ENCODE measurements at regions not wholly inside any gene's neighbourhood (a gene's known extent, or its start where the extent isn't known, plus 50 kb on each side); places are given as distances from the start of the nearest gene placed in this dataset.

DNA sequence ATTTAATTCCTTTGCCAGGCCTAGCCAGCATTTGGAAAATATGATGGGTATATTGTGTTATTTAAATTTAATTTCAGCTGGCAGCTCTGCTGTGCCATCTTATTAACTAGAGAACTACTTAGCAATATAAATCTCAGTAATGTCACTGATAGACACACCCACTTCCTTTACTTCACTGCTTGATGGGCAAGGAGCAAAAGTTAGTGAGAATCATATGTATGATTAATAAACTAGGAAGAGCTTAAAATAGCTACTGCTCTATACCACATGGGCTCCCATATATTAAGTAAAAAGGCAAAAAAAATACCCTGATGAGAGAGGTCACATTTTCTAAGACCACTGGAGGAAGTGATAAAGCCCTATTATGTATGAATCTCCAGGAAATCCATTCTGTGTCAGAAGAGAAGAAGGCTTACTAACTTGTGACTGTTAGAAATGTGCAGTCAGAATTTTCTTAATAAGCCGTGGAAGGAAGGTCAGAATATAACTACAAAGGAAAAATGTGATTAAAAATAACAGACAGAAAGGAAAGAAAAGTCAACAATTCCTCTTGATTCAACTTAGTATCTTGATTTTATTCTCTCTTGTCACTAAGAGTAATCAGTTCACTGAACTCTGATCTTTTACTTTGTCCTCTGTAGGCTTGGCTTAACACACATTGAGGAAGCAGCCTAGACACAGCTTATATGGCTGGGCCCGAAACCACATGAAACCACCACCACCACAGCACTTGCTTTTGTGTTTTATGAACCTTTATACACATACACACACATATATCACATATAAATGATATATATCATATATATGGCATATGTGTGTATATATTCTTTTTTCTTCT, 1233.9 kb upstream of the ALCAM start:
- no peaks in the 10 kb centered on the region for H3K4me1 ChIP-seq

DNA sequence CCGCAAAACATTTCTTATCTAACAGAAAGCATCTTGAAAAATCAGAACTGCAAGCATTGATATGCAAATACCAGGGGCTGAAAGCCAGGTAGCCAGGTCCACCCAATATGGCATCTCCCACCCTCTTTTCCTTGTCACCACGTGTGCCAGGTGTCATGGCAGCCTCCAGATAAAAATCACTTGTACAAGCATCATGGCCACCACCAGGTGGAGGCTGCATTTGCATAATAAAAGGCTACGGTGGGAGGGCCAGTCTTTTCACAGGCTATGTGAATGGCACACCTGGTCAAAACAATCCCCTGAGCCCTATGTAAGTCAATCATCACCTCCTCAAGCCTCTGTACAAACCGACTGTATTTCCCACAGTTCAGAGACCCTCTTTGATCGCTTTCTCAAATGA, 1233.1 kb upstream of the ALCAM start:
- no peak for TF ChIP-seq POLR2AphosphoS5 (IDR thresholded peaks at IDR 0.05)
- TF ChIP-seq, protein P1, sequence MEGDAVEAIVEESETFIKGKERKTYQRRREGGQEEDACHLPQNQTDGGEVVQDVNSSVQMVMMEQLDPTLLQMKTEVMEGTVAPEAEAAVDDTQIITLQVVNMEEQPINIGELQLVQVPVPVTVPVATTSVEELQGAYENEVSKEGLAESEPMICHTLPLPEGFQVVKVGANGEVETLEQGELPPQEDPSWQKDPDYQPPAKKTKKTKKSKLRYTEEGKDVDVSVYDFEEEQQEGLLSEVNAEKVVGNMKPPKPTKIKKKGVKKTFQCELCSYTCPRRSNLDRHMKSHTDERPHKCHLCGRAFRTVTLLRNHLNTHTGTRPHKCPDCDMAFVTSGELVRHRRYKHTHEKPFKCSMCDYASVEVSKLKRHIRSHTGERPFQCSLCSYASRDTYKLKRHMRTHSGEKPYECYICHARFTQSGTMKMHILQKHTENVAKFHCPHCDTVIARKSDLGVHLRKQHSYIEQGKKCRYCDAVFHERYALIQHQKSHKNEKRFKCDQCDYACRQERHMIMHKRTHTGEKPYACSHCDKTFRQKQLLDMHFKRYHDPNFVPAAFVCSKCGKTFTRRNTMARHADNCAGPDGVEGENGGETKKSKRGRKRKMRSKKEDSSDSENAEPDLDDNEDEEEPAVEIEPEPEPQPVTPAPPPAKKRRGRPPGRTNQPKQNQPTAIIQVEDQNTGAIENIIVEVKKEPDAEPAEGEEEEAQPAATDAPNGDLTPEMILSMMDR (IDR thresholded peaks at IDR 0.05) = no peak
- no peak for TF ChIP-seq EP300 (IDR thresholded peaks at IDR 0.05)
- no peak for TF ChIP-seq POLR2A (IDR thresholded peaks at IDR 0.05; ENCODE audit: low read depth)
- Histone ChIP-seq H3K27ac (replicated peaks in 1 of 4) (no peak overlapping the region), H3K9me3 (peaks cover 0 to 11% (median 8%) of the 10 kb centered on the region in 4 donors), H3K4me1 (no peaks in the 10 kb centered on the region), H3K27me3 (no peaks in the 10 kb centered on the region), H3K36me3 (no peaks in the 10 kb centered on the region), H3K4me3 (no peak overlapping the region)
- 92% methylated on average over 5 of the region's 5 CpGs for WGBS
- intact Hi-C loops (cut with DNase I) = no loop called here
- DNase-seq (ENCODE audit: extremely low spot score) = no peak

More for the DNA sequence above, 1233.9 kb upstream of the ALCAM start:
- TF ChIP-seq EP300 (IDR thresholded peaks at IDR 0.05) = no peak
- TF ChIP-seq, protein P1 (IDR thresholded peaks at IDR 0.05) = no peak
- TF ChIP-seq POLR2A (IDR thresholded peaks at IDR 0.05; ENCODE audit: low read depth) = no peak
- TF ChIP-seq POLR2AphosphoS5 (IDR thresholded peaks at IDR 0.05) = no peak
- Histone ChIP-seq H3K4me3 (no peak overlapping the region), H3K36me3 (no peaks in the 10 kb centered on the region), H3K9me3 (peaks cover 0 to 14% (median 9%) of the 10 kb centered on the region in 4 donors), H3K27ac (replicated peaks in 1 of 4) (no peak overlapping the region), H3K27me3 (no peaks in the 10 kb centered on the region)
- intact Hi-C loops (cut with DNase I) = no loop called here
- no peak for DNase-seq (ENCODE audit: extremely low spot score)
- WGBS = 81% methylated on average over 2 of the region's 2 CpGs

DNA sequence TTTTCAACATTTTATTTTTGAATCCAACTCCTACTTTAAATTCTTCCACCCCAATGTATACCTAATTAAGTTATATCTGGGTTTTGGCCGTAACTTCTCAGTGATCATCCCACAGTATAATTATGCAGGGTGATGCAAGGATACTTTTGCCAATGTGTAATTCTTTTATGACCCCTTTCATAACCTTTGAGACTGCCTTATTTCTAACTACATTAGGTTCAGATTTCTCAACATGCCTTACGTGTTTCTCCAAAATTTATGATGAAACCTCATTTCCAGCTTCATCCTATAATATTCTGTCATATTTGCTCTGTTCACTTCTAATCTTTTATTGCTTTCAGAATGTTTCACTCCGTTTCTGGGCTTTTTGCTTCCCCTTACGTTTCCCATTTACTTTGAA, 1229.6 kb upstream of the ALCAM start:
- DNase-seq (ENCODE audit: extremely low spot score) = no peak
- TF ChIP-seq POLR2A (IDR thresholded peaks at IDR 0.05; ENCODE audit: low read depth) = no peak
- no peak for TF ChIP-seq POLR2AphosphoS5 (IDR thresholded peaks at IDR 0.05)

DNA sequence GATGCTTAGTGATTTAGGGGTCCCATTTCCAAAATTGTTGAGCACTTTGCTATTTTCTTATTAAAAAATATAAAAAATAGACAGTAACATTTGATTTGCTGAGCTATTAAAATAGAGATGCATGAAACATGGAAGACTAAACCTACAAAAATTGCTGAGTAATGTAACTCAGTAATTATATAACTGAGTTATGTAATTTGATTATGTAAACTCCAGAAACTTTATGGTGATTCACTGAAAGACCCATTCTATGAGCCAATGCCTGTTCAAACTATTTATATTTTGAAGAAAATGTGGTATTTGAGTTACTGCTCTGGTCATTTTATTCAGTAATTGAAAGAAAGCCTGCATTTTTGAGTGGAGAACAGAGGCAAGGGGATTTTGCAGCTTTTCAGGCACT, 1221.5 kb upstream of the ALCAM start:
- no peak for TF ChIP-seq EP300 (IDR thresholded peaks at IDR 0.05)
- TF ChIP-seq POLR2A (IDR thresholded peaks at IDR 0.05; ENCODE audit: low read depth) = no peak
- TF ChIP-seq, protein P1 (IDR thresholded peaks at IDR 0.05) = no peak
- TF ChIP-seq POLR2AphosphoS5 (IDR thresholded peaks at IDR 0.05) = no peak
- Histone ChIP-seq H3K4me1 (no peaks in the 10 kb centered on the region), H3K4me3 (no peak overlapping the region), H3K9me3 (no peaks in the 10 kb centered on the region), H3K27ac (replicated peaks in 1 of 4) (no peak overlapping the region), H3K36me3 (no peaks in the 10 kb centered on the region), H3K27me3 (no peaks in the 10 kb centered on the region)
- intact Hi-C loops (cut with DNase I) = no loop called here
- DNase-seq (ENCODE audit: extremely low spot score) = no peak

More for the DNA sequence above, 1229.6 kb upstream of the ALCAM start:
- Histone ChIP-seq H3K9me3 (no peaks in the 10 kb centered on the region), H3K4me3 (no peak overlapping the region), H3K27me3 (no peaks in the 10 kb centered on the region), H3K4me1 (no peaks in the 10 kb centered on the region), H3K27ac (replicated peaks in 1 of 4) (no peak overlapping the region), H3K36me3 (no peaks in the 10 kb centered on the region)
- 83% methylated on average over 4 of the region's 4 CpGs for WGBS
- intact Hi-C loops (cut with DNase I) = no loop called here

DNA sequence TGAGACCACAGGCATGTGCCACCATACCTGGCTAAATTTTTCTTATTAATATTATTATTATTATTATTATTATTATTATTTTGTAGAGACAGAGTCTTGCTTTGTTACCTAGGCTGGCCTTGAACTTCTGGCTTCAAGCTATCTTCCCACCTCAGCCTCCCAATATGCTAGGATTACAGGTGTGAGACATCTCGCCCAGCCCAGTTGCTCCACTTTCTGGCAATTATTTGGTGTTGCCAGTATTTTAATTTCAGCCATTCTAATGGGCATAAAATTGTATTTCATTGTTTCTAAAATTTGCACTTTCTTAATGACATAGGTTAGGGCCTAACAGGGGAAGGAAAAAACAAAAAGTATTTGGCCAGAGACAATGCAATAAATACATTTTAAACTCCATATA, 1217.6 kb upstream of the ALCAM start:
- intact Hi-C loops (cut with DNase I) = no loop called here
- Histone ChIP-seq H3K4me3 (no peak overlapping the region), H3K36me3 (no peaks in the 10 kb centered on the region), H3K9me3 (no peaks in the 10 kb centered on the region), H3K27ac (replicated peaks in 1 of 4) (no peak overlapping the region), H3K27me3 (no peaks in the 10 kb centered on the region), H3K4me1 (no peaks in the 10 kb centered on the region)
- 90% methylated on average over 1 of the region's 1 CpG for WGBS
- TF ChIP-seq POLR2AphosphoS5 (IDR thresholded peaks at IDR 0.05) = no peak
- TF ChIP-seq POLR2A (IDR thresholded peaks at IDR 0.05; ENCODE audit: low read depth) = no peak
- TF ChIP-seq, protein P1 (IDR thresholded peaks at IDR 0.05) = no peak
- DNase-seq (ENCODE audit: extremely low spot score) = no peak
